Heart right ventricle (tissue), 16 donors: ENCODE measurements at regions not wholly inside any gene's neighbourhood (a gene's known extent, or its start where the extent isn't known, plus 50 kb on each side); places are given as distances from the start of the nearest gene placed in this dataset.
"Not testable (repeated sequence)": the region's sequence is repeated elsewhere in the genome, so short reads cannot be mapped to it uniquely, and the experiment has no call there.

Experiments
- ATAC-seq, 8 donors: fragments of 200-7000 bp; cut with Tn5 transposase; one replicate each; pipeline ENCODE4 v1.9.1; 2020; ENCODE audit warnings: mild to moderate bottlenecking in 8 of 8, moderate library complexity in 8 of 8, moderate number of reproducible peaks in 1 of 8
- DNase-seq, 2 donors: peaks; one replicate each; pipeline ENCODE4 v3.0.0-alpha.2; 2020
- H3K27ac ChIP-seq, 10 donors: fragments of 200-600 bp; sonication (generic) in 2 of 10; one replicate each; pipeline versions ENCODE4 v1.5.0 to v1.8.0; 2020 to 2022; ENCODE audit warnings: mild to moderate bottlenecking in 3 of 10
- H3K27me3 ChIP-seq, 7 donors: fragments of 200-600 bp; one replicate each; pipeline ENCODE4 v1.8.0; 2021 to 2022; ENCODE audit warnings: mild to moderate bottlenecking in 2 of 7
- H3K36me3 ChIP-seq, 9 donors: fragments of 200-600 bp; sonication (generic) in 1 of 9; one replicate each; pipeline versions ENCODE4 v1.5.0 to v1.8.0; 2020 to 2022; ENCODE audit warnings: mild to moderate bottlenecking in 2 of 9
- H3K4me1 ChIP-seq, 9 donors: fragments of 200-600 bp; sonication (generic) in 1 of 9; one replicate each; pipeline versions ENCODE4 v1.5.0 to v1.8.0; 2020 to 2022; ENCODE audit warnings: mild to moderate bottlenecking in 4 of 9
- H3K4me3 ChIP-seq, 10 donors: fragments of 200-600 bp; sonication (generic) in 2 of 10; one replicate each; pipeline versions ENCODE4 v1.5.0 to v1.8.0; 2020 to 2022; ENCODE audit warnings: mild to moderate bottlenecking in 7 of 10, moderate library complexity in 2 of 10
- H3K9me3 ChIP-seq, 11 donors: fragments of 200-600 bp in 10 of 11; sonication (generic) in 2 of 11; one replicate each; pipeline versions ENCODE4 v1.5.0 to v1.8.0; 2013 to 2022; ENCODE audit warnings: mild to moderate bottlenecking in 2 of 11, control low read depth in 1 of 11, moderate library complexity in 1 of 11
- WGBS, 2 donors: extraction: QIAGEN DNeasy Blood & Tissue Kit; methylation state at CpG; one replicate each; pipeline ENCODE4 v1.1.7; 2013; ENCODE audit warnings: inconsistent platforms in 1 of 2; 5-methylcytosine and 5-hydroxymethylcytosine counted together
- intact Hi-C, 10 donors: fragments of 100-400 bp; cut with DNase I; formaldehyde crosslinking; loops; one replicate each; pipeline versions ENCODE4 v1.11.1 to v1.14.2; 2022
- TF ChIP-seq, protein P1 (sequence below), 9 donors: fragments of 200-600 bp; sonication (generic) in 2 of 9; IDR thresholded peaks; one replicate each; pipeline versions ENCODE4 v1.5.0 to v1.8.0; 2021 to 2022; ENCODE audit warnings: antibody characterized with exemption in 9 of 9, mild to moderate bottlenecking in 5 of 9, moderate library complexity in 1 of 9
- donor health status: Arrhythmogenic right ventricular cardiomyopathy.
- donor health status: ischemic (EF 13 %, LVEDD 7.1; RV severe dilation, severe dysfunction).
- donor health status: healthy with polysubstance abuse.
- donor health status: DM: no; HTN: yes; CAD: no.
- donor health status: DM: no; HTN: no; CAD: no.
- donor health status: ischemic (EF 25% LVEDD 6.9; RV normal size, moderate dysfunction).
- donor health status: ischemic (EF 25% LVEDD 5.7; RV mildly dilated, moderate dysfunction).
- donor health status: healthy.
- donor health status: DM: yes; HTN: yes; CAD: no.
- donor health status: Ischemic cardiomyopathy.
- donor health status: ischemic (EF 35%, LVEDD 5.7; RV mildly dilated, moderate dysfunction).
- donor health status: nonischemic (EF 11% LVEDD 7.7; RV severe dilation, severe dysfunction).
- donor health status: DM: yes; HTN: yes; CAD: no.
- donor health status: PGD.
- donor health status: ischemic (EF 29% LVEDD 5.4; RV normal size, mild dysfunction).
- donor health status: nonischemic (EF 23%, LVEDD 6.1; RV moderate dilation, normal function).

- Histone ChIP-seq H3K27me3 (no peaks in the 10 kb centered on the region), H3K9me3 (no peaks in the 10 kb centered on the region), H3K27ac (peak overlapping the region in 4 of 10 donors; percentile 13 to 33 (median 23)), H3K4me1 (peaks cover 0 to 6% (median 0%) of the 10 kb centered on the region in 9 donors), H3K4me3 (peak overlapping the region in 5 of 10 donors; percentile 2 to 19 (median 8)), H3K36me3 (no peaks in the 10 kb centered on the region)
- 53 to 56% methylated on average over 7 of the region's 7 CpGs for WGBS, 2 donors
- peak in 1 of 2 donors; percentile 9 for DNase-seq
- ATAC-seq: peak; percentile 29 to 70 (median 50)
- TF ChIP-seq, protein P1, sequence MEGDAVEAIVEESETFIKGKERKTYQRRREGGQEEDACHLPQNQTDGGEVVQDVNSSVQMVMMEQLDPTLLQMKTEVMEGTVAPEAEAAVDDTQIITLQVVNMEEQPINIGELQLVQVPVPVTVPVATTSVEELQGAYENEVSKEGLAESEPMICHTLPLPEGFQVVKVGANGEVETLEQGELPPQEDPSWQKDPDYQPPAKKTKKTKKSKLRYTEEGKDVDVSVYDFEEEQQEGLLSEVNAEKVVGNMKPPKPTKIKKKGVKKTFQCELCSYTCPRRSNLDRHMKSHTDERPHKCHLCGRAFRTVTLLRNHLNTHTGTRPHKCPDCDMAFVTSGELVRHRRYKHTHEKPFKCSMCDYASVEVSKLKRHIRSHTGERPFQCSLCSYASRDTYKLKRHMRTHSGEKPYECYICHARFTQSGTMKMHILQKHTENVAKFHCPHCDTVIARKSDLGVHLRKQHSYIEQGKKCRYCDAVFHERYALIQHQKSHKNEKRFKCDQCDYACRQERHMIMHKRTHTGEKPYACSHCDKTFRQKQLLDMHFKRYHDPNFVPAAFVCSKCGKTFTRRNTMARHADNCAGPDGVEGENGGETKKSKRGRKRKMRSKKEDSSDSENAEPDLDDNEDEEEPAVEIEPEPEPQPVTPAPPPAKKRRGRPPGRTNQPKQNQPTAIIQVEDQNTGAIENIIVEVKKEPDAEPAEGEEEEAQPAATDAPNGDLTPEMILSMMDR (IDR thresholded peaks at IDR 0.05): no peak
- intact Hi-C loops: no loop called here
Measured at GRCh38 chr3:160052385-160053047, 63.9 kb downstream of the IL12A start.

DNA sequence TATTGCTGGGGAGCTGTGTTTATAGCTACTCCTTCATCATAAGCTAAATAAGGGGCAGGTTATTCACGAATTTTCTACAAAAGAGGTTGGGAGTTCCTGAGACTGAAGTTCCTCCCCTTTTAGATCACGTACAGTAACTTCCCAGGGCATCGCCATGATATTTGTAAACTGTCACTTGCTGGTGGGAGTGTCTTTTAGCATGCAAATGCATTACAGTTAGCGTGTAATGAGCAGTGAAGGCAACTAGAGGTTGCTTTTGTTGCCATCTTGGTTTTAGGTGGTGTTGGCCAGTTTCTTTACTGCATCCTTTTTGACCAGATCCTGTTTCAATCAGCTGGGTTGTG is 64.4 kb downstream of the IL12A start:
- TF ChIP-seq, protein P1 (IDR thresholded peaks at IDR 0.05): no peak
- 59 to 61% methylated on average over 4 of the region's 4 CpGs for WGBS, 2 donors
- no peaks in the 10 kb centered on the region for H3K27me3 ChIP-seq
- DNase-seq (no peak), ATAC-seq (no peak)
- H3K36me3 ChIP-seq: no peaks in the 10 kb centered on the region
- H3K9me3 ChIP-seq: no peaks in the 10 kb centered on the region
- H3K4me1 ChIP-seq: peaks cover 0 to 6% (median 0%) of the 10 kb centered on the region in 9 donors
- intact Hi-C loops: no loop called here
- peak overlapping the region in 4 of 10 donors; percentile 13 to 33 (median 23) for H3K27ac ChIP-seq
- H3K4me3 ChIP-seq: peak overlapping the region in 5 of 10 donors; percentile 2 to 19 (median 8)

- DNase-seq, intact Hi-C loops, H3K4me1 ChIP-seq, H3K27ac ChIP-seq, H3K4me3 ChIP-seq, H3K27me3 ChIP-seq, H3K36me3 ChIP-seq, H3K9me3 ChIP-seq, ATAC-seq: not testable (repeated sequence)
- 88% methylated on average over 4 of the region's 4 CpGs for WGBS, 2 donors
Measured at GRCh38 chr3:160054862-160055261, 66.2 kb downstream of the IL12A start.

DNA sequence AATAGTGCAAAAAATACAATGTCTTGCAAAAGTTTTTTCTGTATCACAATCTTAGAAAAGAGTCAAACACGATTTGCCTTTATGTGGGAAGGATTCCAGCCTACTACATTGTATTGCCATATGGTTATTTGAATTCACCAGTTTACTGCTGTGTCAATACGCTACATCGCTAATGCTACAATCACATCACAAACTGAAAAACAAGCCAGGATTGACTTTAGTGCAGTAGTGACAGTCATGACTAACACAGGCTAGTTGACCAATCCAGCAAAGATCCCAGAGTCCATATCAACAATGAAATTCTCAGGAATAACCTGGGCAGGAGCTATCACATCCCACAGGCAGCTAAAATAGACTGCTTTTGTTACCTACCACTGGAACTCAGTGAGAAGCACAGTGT is 67.0 kb downstream of the IL12A start:
- WGBS, 2 donors: 91 to 97% methylated on average over 3 of the region's 3 CpGs
- TF ChIP-seq, protein P1 (IDR thresholded peaks at IDR 0.05): no peak
- no peak for DNase-seq
- H3K36me3 ChIP-seq: no peaks in the 10 kb centered on the region
- intact Hi-C loops: no loop called here
- H3K27ac ChIP-seq: no peak overlapping the region
- peaks cover 0 to 6% (median 0%) of the 10 kb centered on the region in 9 donors for H3K4me1 ChIP-seq
- no peaks in the 10 kb centered on the region for H3K27me3 ChIP-seq
- no peak overlapping the region for H3K4me3 ChIP-seq
- no peak for ATAC-seq
- no peaks in the 10 kb centered on the region for H3K9me3 ChIP-seq

DNA sequence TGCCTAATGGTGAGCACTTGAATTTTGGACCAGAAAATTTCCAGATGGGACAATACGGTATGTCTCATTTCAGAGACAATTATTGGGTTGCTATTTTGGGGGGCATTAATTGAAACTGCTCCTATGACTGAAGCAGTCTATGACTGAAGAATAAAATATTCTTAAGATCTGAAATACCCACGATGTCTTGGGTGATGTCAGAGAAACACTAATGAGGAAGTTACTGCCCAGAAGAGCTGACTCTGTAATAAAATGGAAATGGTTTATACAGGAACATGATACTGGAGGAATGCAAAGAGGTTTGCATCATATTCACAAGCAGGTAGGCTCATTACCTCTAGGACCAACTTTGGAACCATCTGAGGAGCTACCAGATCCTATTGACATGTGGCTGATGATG is 68.7 kb downstream of the IL12A start:
- 75 to 81% methylated on average over 2 of the region's 2 CpGs for WGBS, 2 donors
- TF ChIP-seq, protein P1 (IDR thresholded peaks at IDR 0.05): no peak

More for the DNA sequence above, 68.7 kb downstream of the IL12A start:
- Histone ChIP-seq H3K27ac (no peak overlapping the region), H3K36me3 (no peaks in the 10 kb centered on the region), H3K27me3 (no peaks in the 10 kb centered on the region), H3K4me1 (peaks cover 0 to 4% (median 0%) of the 10 kb centered on the region in 9 donors), H3K9me3 (no peaks in the 10 kb centered on the region), H3K4me3 (no peak overlapping the region)
- intact Hi-C loops: no loop called here
- DNase-seq (no peak), ATAC-seq (no peak)
